ENCODE measurements at regions not wholly inside any gene's neighbourhood (a gene's known extent, or its start where the extent isn't known, plus 50 kb on each side); places are given as distances from the start of the nearest gene placed in this dataset.

GRCh38 chr13:58081301-58081820 lies 449.8 kb downstream of the PCDH17 start:
- TF ChIP-seq ZBTB1 (tag by site-specific recombination; IDR thresholded peaks at IDR 0.05) (no peak), ZNF501 (tag by site-specific recombination; IDR thresholded peaks at IDR 0.05) (no peak), ZBTB7A (tag by site-specific recombination; IDR thresholded peaks at IDR 0.05; ENCODE audit: low read depth) (no peak), CTCF (tag by site-specific recombination; IDR thresholded peaks at IDR 0.05) (no peak), ZNF707 (tag by site-specific recombination; IDR thresholded peaks at IDR 0.05) (no peak)

Measured in HEK293 (cell line).